Astrocyte of the spinal cord (primary cell): ENCODE measurements at regions not wholly inside any gene's neighbourhood (a gene's known extent, or its start where the extent isn't known, plus 50 kb on each side); places are given as distances from the start of the nearest gene placed in this dataset.

ENCODE experiments used
- DNase-seq: peaks from one replicate; pipeline ENCODE4 v3.0.0; 2011; ENCODE audit warnings: low read depth, low spot score
- H3K4me3 ChIP-seq: 2 replicates; pipeline ENCODE4 v1.5.1; 2011; ENCODE audit warnings: low read depth, mild to moderate bottlenecking, low read length, moderate library complexity
- CTCF ChIP-seq: IDR thresholded peaks from 2 replicates; pipeline ENCODE4 v1.5.1; 2012; ENCODE audit warnings: low read depth, mild to moderate bottlenecking, low read length, inconsistent platforms
- in situ Hi-C: cut with HindIII; loops from 2 replicates; pipeline ENCODE4 v1.10.0; 2017; ENCODE audit warnings: low sequenced_read_pairs

- in situ Hi-C loops, result no loop called here
- no peak for DNase-seq
- no peak for TF ChIP-seq CTCF
- no peak overlapping the region for H3K4me3 ChIP-seq
Observed at GRCh38 chr6:149147938-149148718, 169.4 kb upstream of the TAB2 start.

GRCh38 chr6:149149653-149150052 is 167.9 kb upstream of the TAB2 start:
- TF ChIP-seq CTCF, result no peak
- H3K4me3 ChIP-seq, result no peak overlapping the region
- no peak for DNase-seq
- in situ Hi-C loops, result no loop called here

- DNase-seq, result no peak
- in situ Hi-C loops, result no loop called here
- TF ChIP-seq CTCF, result no peak
- H3K4me3 ChIP-seq, result no peak overlapping the region
Observed at GRCh38 chr6:149150301-149150700, 167.2 kb upstream of the TAB2 start.

- in situ Hi-C loops, result no loop called here
- no peak overlapping the region for H3K4me3 ChIP-seq
- TF ChIP-seq CTCF, result no peak
- DNase-seq, result no peak
Observed at GRCh38 chr6:149150801-149151398, 166.6 kb upstream of the TAB2 start.

GRCh38 chr6:149152521-149152920 is 165.0 kb upstream of the TAB2 start:
- no peak for DNase-seq
- in situ Hi-C loops, result no loop called here
- TF ChIP-seq CTCF, result no peak

GRCh38 chr6:149153100-149153499 is 164.4 kb upstream of the TAB2 start:
- H3K4me3 ChIP-seq, result no peak overlapping the region
- TF ChIP-seq CTCF, result no peak
- DNase-seq, result no peak
- in situ Hi-C loops, result no loop called here

More at GRCh38 chr6:149152521-149152920, 165.0 kb upstream of the TAB2 start:
- no peak overlapping the region for H3K4me3 ChIP-seq
